Testis (tissue), 2 donors: ENCODE measurements at regions not wholly inside any gene's neighbourhood (a gene's known extent, or its start where the extent isn't known, plus 50 kb on each side); places are given as distances from the start of the nearest gene placed in this dataset.

Experiments
- POLR2A ChIP-seq: fragments of 450-650 bp; IDR thresholded peaks from one replicate; pipeline ENCODE4 v1.6.1; 2017; ENCODE audit warnings: antibody characterized with exemption, mild to moderate bottlenecking, moderate library complexity
- TF ChIP-seq, protein P1 (sequence below), 3 experiments: fragments of 450-650 bp in 2 of 3; fragments of 200-600 bp in 1 of 3; sonication (generic) in 1 of 3; IDR thresholded peaks; one replicate each; pipeline ENCODE4 v1.5.1; 2016 to 2019; ENCODE audit warnings: antibody characterized with exemption in 3 of 3, mild to moderate bottlenecking in 2 of 3, moderate library complexity in 1 of 3

- TF ChIP-seq POLR2A, result no peak
- TF ChIP-seq, protein P1, sequence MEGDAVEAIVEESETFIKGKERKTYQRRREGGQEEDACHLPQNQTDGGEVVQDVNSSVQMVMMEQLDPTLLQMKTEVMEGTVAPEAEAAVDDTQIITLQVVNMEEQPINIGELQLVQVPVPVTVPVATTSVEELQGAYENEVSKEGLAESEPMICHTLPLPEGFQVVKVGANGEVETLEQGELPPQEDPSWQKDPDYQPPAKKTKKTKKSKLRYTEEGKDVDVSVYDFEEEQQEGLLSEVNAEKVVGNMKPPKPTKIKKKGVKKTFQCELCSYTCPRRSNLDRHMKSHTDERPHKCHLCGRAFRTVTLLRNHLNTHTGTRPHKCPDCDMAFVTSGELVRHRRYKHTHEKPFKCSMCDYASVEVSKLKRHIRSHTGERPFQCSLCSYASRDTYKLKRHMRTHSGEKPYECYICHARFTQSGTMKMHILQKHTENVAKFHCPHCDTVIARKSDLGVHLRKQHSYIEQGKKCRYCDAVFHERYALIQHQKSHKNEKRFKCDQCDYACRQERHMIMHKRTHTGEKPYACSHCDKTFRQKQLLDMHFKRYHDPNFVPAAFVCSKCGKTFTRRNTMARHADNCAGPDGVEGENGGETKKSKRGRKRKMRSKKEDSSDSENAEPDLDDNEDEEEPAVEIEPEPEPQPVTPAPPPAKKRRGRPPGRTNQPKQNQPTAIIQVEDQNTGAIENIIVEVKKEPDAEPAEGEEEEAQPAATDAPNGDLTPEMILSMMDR (IDR thresholded peaks at IDR 0.05), result no peak
These were observed 891.2 kb upstream of the POU3F3 start for GRCh38 chr2:103962670-103963069.
